GM15510 (cell line): ENCODE measurements at regions not wholly inside any gene's neighbourhood (a gene's known extent, or its start where the extent isn't known, plus 50 kb on each side); places are given as distances from the start of the nearest gene placed in this dataset.

Experiments used
- POLR2A ChIP-seq: IDR thresholded peaks from 3 replicates; pipeline ENCODE4 v1.6.1; 2011; ENCODE audit warnings: borderline replicate concordance; ENCODE audit not compliant: insufficient read length; ENCODE audit errors: extremely low read depth

- TF ChIP-seq POLR2A, result no peak
Observed at GRCh38 chr17:72233986-72234385, 113.2 kb downstream of the SOX9 start.

- no peak for TF ChIP-seq POLR2A
Observed at GRCh38 chr17:72234985-72235384, 114.2 kb downstream of the SOX9 start.

- no peak for TF ChIP-seq POLR2A
Observed at GRCh38 chr17:72236980-72237633, 116.3 kb downstream of the SOX9 start.

GRCh38 chr17:72238157-72238673 is 117.4 kb downstream of the SOX9 start:
- no peak for TF ChIP-seq POLR2A

DNA sequence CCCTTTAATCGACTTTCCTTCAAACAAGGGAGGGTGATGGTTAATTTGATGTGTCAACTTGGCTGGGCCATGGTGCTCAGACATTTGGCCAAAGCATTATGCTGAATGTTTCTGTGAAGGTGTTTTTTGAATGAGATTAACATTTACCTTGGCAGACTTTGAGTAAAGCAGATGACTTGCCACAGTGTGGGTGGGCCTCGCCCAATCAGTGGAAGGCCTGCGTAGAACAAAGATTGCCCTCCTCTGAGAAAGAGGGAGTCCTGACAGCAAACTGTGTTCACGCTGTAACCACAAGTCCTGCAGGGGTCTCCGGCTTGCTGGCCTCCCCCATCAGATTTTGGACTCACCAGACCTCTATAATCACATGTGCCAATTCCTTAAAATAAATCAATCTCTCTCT is 118.7 kb downstream of the SOX9 start:
- no peak for TF ChIP-seq POLR2A

GRCh38 chr17:72240333-72240732 is 119.5 kb downstream of the SOX9 start:
- no peak for TF ChIP-seq POLR2A

- TF ChIP-seq POLR2A, result no peak
Observed at GRCh38 chr17:72244494-72244893, 123.7 kb downstream of the SOX9 start.

DNA sequence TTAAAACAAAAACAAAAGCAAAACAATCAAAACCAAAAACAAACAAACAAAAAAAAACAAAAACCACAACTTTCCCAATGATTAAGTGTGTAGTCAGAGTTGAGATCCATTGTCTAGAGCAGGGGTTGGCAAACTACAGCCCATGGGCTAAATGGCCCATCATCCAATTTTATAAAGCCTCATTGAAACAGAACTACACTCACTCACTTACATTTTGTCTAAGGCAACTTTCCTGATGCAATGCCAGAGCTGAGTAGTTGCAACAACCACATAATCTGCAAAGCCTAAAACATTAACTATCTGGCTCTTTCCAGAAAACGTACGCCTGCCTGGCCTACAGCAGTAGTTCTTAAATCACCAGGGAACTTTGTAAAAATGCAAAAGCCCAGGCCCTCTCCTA is 124.1 kb downstream of the SOX9 start:
- no peak for TF ChIP-seq POLR2A

DNA sequence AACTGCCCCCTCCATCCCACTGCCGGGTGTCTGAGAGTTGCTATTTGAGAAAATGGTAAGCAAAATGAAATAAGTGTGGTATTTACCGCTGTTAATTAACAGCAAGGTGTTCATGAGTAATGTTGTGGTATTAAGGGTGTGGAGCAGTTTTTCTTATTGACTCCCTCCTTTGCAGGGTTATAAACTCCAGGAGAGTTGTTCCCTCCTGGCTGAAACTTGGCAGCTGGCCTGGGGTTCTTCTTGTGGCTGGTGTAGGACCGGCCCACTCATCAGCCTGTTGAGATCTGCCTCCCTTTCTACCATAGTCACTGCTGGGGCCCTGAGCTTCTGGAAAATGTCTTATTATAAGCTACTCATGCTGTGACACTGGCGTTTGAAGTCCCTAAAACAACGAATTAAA is 128.6 kb downstream of the SOX9 start:
- no peak for TF ChIP-seq POLR2A

DNA sequence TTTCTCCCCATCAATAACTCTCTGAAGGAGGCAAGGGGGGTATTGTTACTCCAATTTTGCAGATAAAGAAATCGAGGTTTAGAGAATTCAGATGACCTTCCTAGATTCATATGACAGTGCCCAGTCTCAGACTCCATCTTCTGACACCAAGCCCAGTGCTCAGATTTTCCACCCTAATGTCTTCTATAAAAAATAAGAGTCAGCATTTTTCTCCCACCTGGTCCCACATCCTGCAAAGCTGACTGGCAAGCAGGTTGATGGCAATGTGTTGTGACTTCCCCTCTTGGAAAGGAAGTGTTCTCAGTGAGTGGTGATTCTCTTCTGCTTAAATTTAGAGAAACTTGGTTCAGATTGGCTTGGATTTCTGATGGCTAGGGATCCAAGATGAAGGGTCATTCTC is 129.4 kb downstream of the SOX9 start:
- no peak for TF ChIP-seq POLR2A

GRCh38 chr17:72253597-72253996 is 132.8 kb downstream of the SOX9 start:
- TF ChIP-seq POLR2A, result no peak

DNA sequence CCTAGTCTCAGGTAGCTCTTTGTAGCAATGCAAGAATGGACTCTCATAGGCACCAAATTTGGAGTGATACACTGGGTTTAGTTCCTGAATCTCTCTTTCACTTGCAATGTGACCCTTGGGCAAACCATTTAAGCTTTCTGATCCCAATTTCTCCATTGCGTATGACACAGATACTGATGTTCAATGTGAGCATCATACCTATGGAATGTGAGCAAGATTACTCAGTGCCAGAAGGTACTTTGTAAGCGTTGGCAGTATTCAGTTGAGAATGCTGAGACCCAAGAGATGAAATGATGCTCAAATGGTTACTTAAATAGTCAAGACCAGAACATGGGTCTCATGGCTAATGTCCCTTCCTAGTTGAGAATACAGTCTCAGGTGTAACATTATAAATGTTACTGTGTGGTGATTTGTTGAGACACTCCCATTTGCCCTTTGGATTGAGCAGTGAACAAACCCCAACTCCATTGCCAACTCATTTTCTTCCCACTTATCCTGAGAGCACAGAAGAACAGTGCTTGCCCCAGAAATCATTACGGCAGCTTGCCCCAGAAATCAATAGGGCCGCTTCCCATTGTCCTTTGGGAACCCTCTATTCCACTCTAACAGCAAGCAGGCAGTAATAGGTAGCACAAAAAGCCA is 134.1 kb downstream of the SOX9 start:
- TF ChIP-seq POLR2A, result no peak

DNA sequence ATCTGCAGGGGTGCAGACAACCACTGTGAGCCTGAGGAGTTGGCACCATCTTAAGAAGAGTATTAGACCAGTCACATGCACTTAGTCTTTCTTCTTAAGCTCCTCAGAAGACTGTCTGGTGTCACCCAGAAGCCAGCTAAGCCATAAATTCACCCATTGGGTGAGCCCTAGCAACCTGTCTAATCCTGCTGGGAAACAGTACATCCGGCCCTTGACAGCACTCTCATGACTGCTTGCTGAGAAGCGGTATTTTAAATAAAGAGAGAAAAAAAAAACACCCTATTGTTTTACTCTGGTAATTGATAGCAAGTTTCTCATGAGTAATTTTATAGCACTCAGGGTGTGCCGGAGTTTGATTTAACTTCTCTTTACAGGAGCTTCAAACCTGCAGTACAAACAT is 134.7 kb downstream of the SOX9 start:
- no peak for TF ChIP-seq POLR2A

DNA sequence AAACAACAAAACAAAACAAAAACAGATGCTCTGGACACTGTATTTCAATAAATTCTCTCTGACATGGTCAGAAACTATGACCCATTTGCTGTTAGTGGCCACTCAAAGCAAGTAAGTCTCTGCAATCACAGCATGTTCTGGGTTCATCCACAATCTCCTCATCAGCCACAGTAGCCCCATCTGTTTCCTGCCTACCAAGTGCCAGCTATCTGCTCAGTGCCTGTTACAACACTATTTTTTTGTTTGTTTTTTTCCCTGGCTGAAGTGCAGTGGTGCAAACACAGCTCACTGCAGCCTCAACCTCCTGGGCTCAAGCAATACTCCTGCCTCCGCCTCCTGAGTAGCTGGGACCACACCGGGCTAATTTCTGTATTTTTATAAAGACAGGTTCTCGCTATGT is 137.9 kb downstream of the SOX9 start:
- TF ChIP-seq POLR2A, result no peak

DNA sequence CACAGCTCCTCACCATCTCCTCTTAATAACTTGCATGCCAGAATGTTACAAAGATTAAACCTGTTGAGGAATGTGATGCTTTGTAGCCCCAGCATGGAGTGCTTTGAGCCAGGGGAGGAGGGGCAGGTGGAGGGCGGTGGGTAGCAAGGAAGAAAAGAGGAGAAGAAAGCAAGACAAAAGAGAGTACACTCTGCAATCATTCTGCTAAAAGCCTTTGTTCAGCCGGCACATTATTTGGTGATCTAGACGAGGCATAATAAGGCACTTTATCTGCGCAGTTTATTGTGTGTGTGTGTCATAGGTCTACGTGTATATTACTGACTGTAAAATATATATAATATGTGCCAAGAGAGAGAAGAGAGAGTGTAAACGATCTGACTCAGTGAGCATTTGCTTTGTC is 139.1 kb downstream of the SOX9 start:
- TF ChIP-seq POLR2A, result no peak

DNA sequence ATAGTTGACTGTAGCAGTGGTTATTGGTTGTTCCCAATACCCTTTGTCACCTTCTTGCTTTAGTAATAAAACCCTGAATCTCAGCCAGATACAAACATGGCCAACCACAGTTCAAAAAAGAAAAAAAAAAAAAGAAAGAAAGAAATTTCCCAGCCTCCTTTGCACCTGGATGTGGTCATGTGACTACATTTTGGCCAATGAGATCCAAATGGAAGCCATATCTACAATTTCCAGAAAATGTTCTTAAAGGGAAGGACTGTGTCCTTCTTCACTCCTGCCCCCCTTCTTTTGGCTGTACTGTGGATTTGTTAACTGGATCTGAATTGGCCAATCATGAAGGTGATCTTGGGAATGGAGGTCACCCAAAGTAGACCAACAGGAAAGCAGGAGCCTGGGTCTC is 141.9 kb downstream of the SOX9 start:
- no peak for TF ChIP-seq POLR2A

GRCh38 chr17:72264682-72265405 is 144.0 kb downstream of the SOX9 start:
- no peak for TF ChIP-seq POLR2A
